Pancreas (tissue), 10 donors: ENCODE measurements at regions not wholly inside any gene's neighbourhood (a gene's known extent, or its start where the extent isn't known, plus 50 kb on each side); places are given as distances from the start of the nearest gene placed in this dataset.

Experiments
- ATAC-seq, 4 donors: fragments of 200-7000 bp; cut with Tn5 transposase; one replicate each; pipeline versions ENCODE4 v1.8.0 to v1.9.1; 2020; ENCODE audit warnings: mild to moderate bottlenecking in 4 of 4, moderate library complexity in 4 of 4
- DNase-seq, 6 donors: peaks; one replicate each; pipeline ENCODE4 v3.0.0-alpha.2; 2020
- FAIRE-seq: peaks from 2 replicates; lab custom pipeline; 2012; peaks lifted over from hg19 to GRCh38; lab: Jason Lieb, UNC
- H3K27ac ChIP-seq, 4 donors: fragments of 200-600 bp; sonication (generic); 1 replicate in 3 of 4; 2 replicates in 1 of 4; pipeline versions ENCODE4 v1.5.0 to v1.8.0; 2020
- H3K27me3 ChIP-seq, 4 donors: fragments of 200-600 bp; one replicate each; pipeline ENCODE4 v1.8.0; 2021
- H3K36me3 ChIP-seq, 3 donors: fragments of 200-600 bp; sonication (generic) in 1 of 3; one replicate each; pipeline versions ENCODE4 v1.5.0 to v1.8.0; 2020 to 2021
- H3K4me1 ChIP-seq, 3 donors: fragments of 200-600 bp; one replicate each; pipeline ENCODE4 v1.8.0; 2021
- H3K4me3 ChIP-seq, 4 donors: fragments of 200-600 bp; sonication (generic) in 2 of 4; one replicate each; pipeline versions ENCODE4 v1.5.0 to v1.8.0; 2020 to 2021
- H3K9me3 ChIP-seq, 4 donors: fragments of 200-600 bp; one replicate each; pipeline ENCODE4 v1.8.0; 2021
- CTCF ChIP-seq, 4 donors: fragments of 200-600 bp; sonication (generic) in 3 of 4; IDR thresholded peaks; one replicate each; pipeline versions ENCODE4 v1.5.0 to v1.8.0; 2021; ENCODE audit warnings: antibody characterized with exemption in 4 of 4
- WGBS, 2 donors: extraction: QIAGEN DNeasy Blood & Tissue Kit; methylation state at CpG; one replicate each; pipeline ENCODE4 v1.1.7; 2013; 5-methylcytosine and 5-hydroxymethylcytosine counted together
- intact Hi-C, 3 donors: fragments of 100-400 bp; cut with DNase I; formaldehyde crosslinking; loops; one replicate each; pipeline versions ENCODE4 v1.11.1 to v1.14.2; 2022
- donor health status: healthy with polysubstance abuse.
- donor health status: DM: no; HTN: no; CAD: no; lungs with moderate emphysema.
- donor health status: DM: no; HTN: no; CAD: no.
- donor health status: control.
- donor health status: control.
- donor health status: Bipolar disorder and iron deficiency.
- donor health status: DM: yes; HTN: yes; CAD: no.
- donor health status: DM: no; HTN: no; CAD: no.
- donor health status: DM: no; HTN: no; CAD: no.
- donor health status: DM: yes; HTN: yes; CAD: no.

- WGBS, 2 donors, result 88 to 92% methylated on average over 3 of the region's 3 CpGs
- intact Hi-C loops, result no loop called here
- TF ChIP-seq CTCF (IDR thresholded peaks at IDR 0.05), result no peak
- no peaks in the 10 kb centered on the region for H3K27me3 ChIP-seq
- peaks cover 0 to 5% (median 0%) of the 10 kb centered on the region in 3 donors for H3K4me1 ChIP-seq
- H3K36me3 ChIP-seq, result no peaks in the 10 kb centered on the region
- FAIRE-seq (no peak), ATAC-seq (no peak), DNase-seq (no peak)
- no peak overlapping the region for H3K27ac ChIP-seq
- H3K4me3 ChIP-seq, result no peak overlapping the region
- H3K9me3 ChIP-seq, result no peaks in the 10 kb centered on the region
Observed at GRCh38 chr20:53881362-53881761, 189.0 kb downstream of the BCAS1 start.

- intact Hi-C loops, result no loop called here
- no peak for ATAC-seq
- WGBS, 2 donors, result 83 to 90% methylated on average over 9 of the region's 9 CpGs
- H3K27me3 ChIP-seq, result no peaks in the 10 kb centered on the region
- FAIRE-seq, result no peak
- peaks cover 0 to 5% (median 0%) of the 10 kb centered on the region in 3 donors for H3K4me1 ChIP-seq
- no peaks in the 10 kb centered on the region for H3K36me3 ChIP-seq
- no peak for DNase-seq
- no peak overlapping the region for H3K27ac ChIP-seq
- H3K9me3 ChIP-seq, result no peaks in the 10 kb centered on the region
- H3K4me3 ChIP-seq, result no peak overlapping the region
- no peak for TF ChIP-seq CTCF (IDR thresholded peaks at IDR 0.05)
Observed at GRCh38 chr20:53880108-53880641, 190.2 kb downstream of the BCAS1 start.

GRCh38 chr20:53879048-53879684 is 191.2 kb downstream of the BCAS1 start:
- Histone ChIP-seq H3K4me1 (peaks cover 0 to 5% (median 0%) of the 10 kb centered on the region in 3 donors), H3K27ac (no peak overlapping the region), H3K27me3 (no peaks in the 10 kb centered on the region), H3K4me3 (no peak overlapping the region), H3K9me3 (no peaks in the 10 kb centered on the region), H3K36me3 (no peaks in the 10 kb centered on the region)
- 68 to 71% methylated on average over 10 of the region's 10 CpGs for WGBS, 2 donors
- no peak for ATAC-seq
- FAIRE-seq, result no peak
- intact Hi-C loops, result no loop called here
- TF ChIP-seq CTCF (IDR thresholded peaks at IDR 0.05), result no peak
- DNase-seq, result no peak

GRCh38 chr20:53878262-53879047 is 191.9 kb downstream of the BCAS1 start:
- WGBS, 2 donors, result 47 to 60% methylated on average over 6 of the region's 6 CpGs
- ATAC-seq (no peak), FAIRE-seq (no peak), DNase-seq (no peak)
- TF ChIP-seq CTCF (IDR thresholded peaks at IDR 0.05), result no peak
- H3K27ac ChIP-seq, result no peak overlapping the region
- H3K9me3 ChIP-seq, result no peaks in the 10 kb centered on the region
- no peak overlapping the region for H3K4me3 ChIP-seq
- H3K36me3 ChIP-seq, result no peaks in the 10 kb centered on the region
- no peaks in the 10 kb centered on the region for H3K27me3 ChIP-seq
- peaks cover 0 to 5% (median 0%) of the 10 kb centered on the region in 3 donors for H3K4me1 ChIP-seq
- intact Hi-C loops, result no loop called here
